H9 (cell line): ENCODE measurements at regions not wholly inside any gene's neighbourhood (a gene's known extent, or its start where the extent isn't known, plus 50 kb on each side); places are given as distances from the start of the nearest gene placed in this dataset.
A peak's percentile ranks its signal among the peaks of the same experiment; 100 is the strongest.

Experiments used
- DNase-seq: peaks from one replicate; pipeline ENCODE4 v3.0.0-alpha.2; 2017
- H2AFZ ChIP-seq: one replicate; pipeline ENCODE4 v1.6.1; 2013; ENCODE audit warnings: mild to moderate bottlenecking, low read length, control low read depth, moderate library complexity
- H2AK5ac ChIP-seq: 2 replicates; pipeline ENCODE4 v1.6.1; 2013; ENCODE audit warnings: low read length, control low read depth, mixed read lengths; ENCODE audit not compliant: insufficient read length
- H2BK120ac ChIP-seq: one replicate; pipeline ENCODE4 v1.6.1; 2013; ENCODE audit warnings: low read depth, mild to moderate bottlenecking, low read length, control low read depth, inconsistent platforms; ENCODE audit not compliant: poor library complexity, severe bottlenecking
- H2BK12ac ChIP-seq: 2 replicates; pipeline ENCODE4 v1.6.1; 2013; ENCODE audit warnings: low read length, control low read depth, mixed read lengths, low read depth; ENCODE audit not compliant: insufficient read length
- H2BK15ac ChIP-seq: 2 replicates; pipeline ENCODE4 v1.6.1; 2013; ENCODE audit warnings: low read depth, low read length, control low read depth
- H2BK20ac ChIP-seq: one replicate; pipeline ENCODE4 v1.6.1; 2013; ENCODE audit warnings: low read depth, mild to moderate bottlenecking, low read length, control low read depth, inconsistent platforms; ENCODE audit not compliant: poor library complexity, severe bottlenecking
- H2BK5ac ChIP-seq: 2 replicates; pipeline ENCODE4 v1.6.1; 2013; ENCODE audit warnings: low read length, control low read depth, mixed read lengths; ENCODE audit not compliant: insufficient read length
- H3K14ac ChIP-seq: 2 replicates; pipeline ENCODE4 v1.6.1; 2013; ENCODE audit warnings: low read length, control low read depth; ENCODE audit not compliant: insufficient read depth
- H3K18ac ChIP-seq: 2 replicates; pipeline ENCODE4 v1.6.1; 2013; ENCODE audit warnings: low read depth, mild to moderate bottlenecking, mixed read lengths, low read length, control low read depth; ENCODE audit not compliant: insufficient read length
- H3K23ac ChIP-seq: 2 replicates; pipeline ENCODE4 v1.6.1; 2013; ENCODE audit warnings: low read length, control low read depth, mixed read lengths, low read depth; ENCODE audit not compliant: insufficient read length
- H3K23me2 ChIP-seq: 2 replicates; pipeline ENCODE4 v1.6.1; 2013; ENCODE audit warnings: low read depth, mild to moderate bottlenecking, mixed read lengths, low read length, control low read depth; ENCODE audit not compliant: insufficient read length, poor library complexity, severe bottlenecking
- H3K27ac ChIP-seq: 2 replicates; pipeline ENCODE4 v1.5.1; 2013; ENCODE audit warnings: low read length, control low read depth, mixed read lengths, low read depth; ENCODE audit not compliant: insufficient read length
- H3K27me3 ChIP-seq: 2 replicates; pipeline ENCODE4 v1.6.1; 2013; ENCODE audit warnings: low read length, control low read depth, inconsistent platforms; ENCODE audit not compliant: insufficient read depth
- H3K4ac ChIP-seq: 2 replicates; pipeline ENCODE4 v1.6.1; 2013; ENCODE audit warnings: low read depth, mild to moderate bottlenecking, control low read depth, inconsistent platforms, low read length, moderate library complexity
- H3K4me1 ChIP-seq: 2 replicates; pipeline ENCODE4 v1.6.1; 2013; ENCODE audit warnings: low read length, control low read depth, inconsistent platforms; ENCODE audit not compliant: insufficient read depth
- H3K4me2 ChIP-seq: 2 replicates; pipeline ENCODE4 v1.6.1; 2013; ENCODE audit warnings: low read length, control low read depth, mixed read lengths; ENCODE audit not compliant: insufficient read length, insufficient read depth
- H3K56ac ChIP-seq: 2 replicates; pipeline ENCODE4 v1.6.1; 2013; ENCODE audit warnings: low read depth, mild to moderate bottlenecking, mixed read lengths, low read length, control low read depth; ENCODE audit not compliant: insufficient read length
- H3K79me1 ChIP-seq: 2 replicates; pipeline ENCODE4 v1.6.1; 2013; ENCODE audit warnings: low read depth, mild to moderate bottlenecking, moderate library complexity, low read length, control low read depth, inconsistent platforms; ENCODE audit not compliant: insufficient read depth, poor library complexity, severe bottlenecking
- H3K79me2 ChIP-seq: 2 replicates; pipeline ENCODE4 v1.6.1; 2013; ENCODE audit warnings: low read length, control low read depth, inconsistent platforms; ENCODE audit not compliant: insufficient read depth
- H3K9ac ChIP-seq: 2 replicates; pipeline ENCODE4 v1.6.1; 2013; ENCODE audit warnings: low read length, control low read depth, mixed read lengths; ENCODE audit not compliant: insufficient read length; ENCODE audit errors: extremely low read depth
- H3K9me3 ChIP-seq: one replicate; pipeline ENCODE4 v1.6.1; 2013; ENCODE audit warnings: low read depth, low read length, inconsistent platforms; ENCODE audit not compliant: control insufficient read depth
- H3T11ph ChIP-seq: one replicate; pipeline ENCODE4 v1.6.1; 2013; ENCODE audit warnings: mild to moderate bottlenecking, low read length, control low read depth, inconsistent platforms
- H4K20me1 ChIP-seq: one replicate; pipeline ENCODE4 v1.6.1; 2013; ENCODE audit not compliant: control insufficient read depth, insufficient read length, insufficient read depth
- H4K5ac ChIP-seq: 2 replicates; pipeline ENCODE4 v1.6.1; 2013; ENCODE audit warnings: low read depth, mild to moderate bottlenecking, mixed read lengths, low read length, control low read depth; ENCODE audit not compliant: insufficient read length
- H4K8ac ChIP-seq: replicated peaks from 2 replicates; pipeline ENCODE4 v1.6.1; 2013; ENCODE audit warnings: low read length, control low read depth, mixed read lengths, low read depth; ENCODE audit not compliant: insufficient read length
- H4K91ac ChIP-seq: 2 replicates; pipeline ENCODE4 v1.6.1; 2013; ENCODE audit warnings: low read depth, mild to moderate bottlenecking, moderate library complexity, mixed read lengths, low read length, control low read depth; ENCODE audit not compliant: insufficient read length
- H3K27ac Mint-ChIP-seq, 3 experiments: 2 replicates in 2 of 3; 3 replicates in 1 of 3; pipeline ENCODE4 v1.8.0; 2020 to 2021; ENCODE audit warnings: mixed read lengths in 3 of 3, mild to moderate bottlenecking in 1 of 3, moderate library complexity in 1 of 3
- H3K27me3 Mint-ChIP-seq: 2 replicates; pipeline ENCODE4 v1.8.0; 2021; ENCODE audit warnings: low read depth, mild to moderate bottlenecking, moderate library complexity, mixed read lengths
- H3K36me3 Mint-ChIP-seq, 3 experiments: 2 replicates in 2 of 3; 3 replicates in 1 of 3; pipeline ENCODE4 v1.8.0; 2020 to 2021; ENCODE audit warnings: low read depth in 3 of 3, mixed read lengths in 3 of 3; ENCODE audit not compliant: insufficient read depth in 1 of 3
- H3K4me1 Mint-ChIP-seq, 2 experiments: 2 replicates each; pipeline ENCODE4 v1.8.0; 2020; ENCODE audit warnings: mixed read lengths in 2 of 2
- H3K4me3 Mint-ChIP-seq, 2 experiments: 2 replicates in 1 of 2; 3 replicates in 1 of 2; pipeline ENCODE4 v1.8.0; 2020 to 2021; ENCODE audit warnings: mild to moderate bottlenecking in 2 of 2, mixed read lengths in 2 of 2, moderate library complexity in 1 of 2
- H3K9me3 Mint-ChIP-seq, 2 experiments: 2 replicates in 1 of 2; 3 replicates in 1 of 2; pipeline ENCODE4 v1.8.0; 2020; ENCODE audit warnings: mild to moderate bottlenecking in 2 of 2, mixed read lengths in 2 of 2, moderate library complexity in 1 of 2
- CTCF ChIP-seq: fragments of 200-600 bp; sonication (generic); conservative IDR thresholded peaks from 3 replicates; pipeline ENCODE4 v1.8.0; 2021; ENCODE audit warnings: antibody characterized with exemption, mild to moderate bottlenecking
- WGBS: extraction: QIAGEN DNeasy Blood & Tissue Kit; methylation state at CpG from one replicate; pipeline ENCODE4 v1.1.7; 2013; ENCODE audit warnings: missing lambda C conversion rate, low lambda C conversion rate, mixed read lengths; ENCODE audit not compliant: insufficient read length; ENCODE audit errors: extremely low coverage; 5-methylcytosine and 5-hydroxymethylcytosine counted together

GRCh38 chr14:22084393-22085281, 411.0 kb upstream of the OR4E1 start:
- no peak overlapping the region for H3K27ac Mint-ChIP-seq
- H4K5ac ChIP-seq: no peak overlapping the region
- no peak overlapping the region for H2BK120ac ChIP-seq

More at GRCh38 chr14:22084393-22085281, 411.0 kb upstream of the OR4E1 start:
- H3K56ac ChIP-seq: no peak overlapping the region
- no peaks in the 10 kb centered on the region for H3K36me3 Mint-ChIP-seq
- peak; percentile 75 for TF ChIP-seq CTCF
- no peaks in the 10 kb centered on the region for H3K27me3 ChIP-seq
- no peak overlapping the region for H2BK15ac ChIP-seq
- no peak overlapping the region for H3K9ac ChIP-seq
- no peak overlapping the region for H3K4ac ChIP-seq
- no peak overlapping the region for H2AK5ac ChIP-seq
- H3K4me1 ChIP-seq: no peaks in the 10 kb centered on the region
- H3K14ac ChIP-seq: no peak overlapping the region
- no peak overlapping the region for H4K8ac ChIP-seq
- H2BK20ac ChIP-seq: no peak overlapping the region
- no peaks in the 10 kb centered on the region for H4K20me1 ChIP-seq
- H4K91ac ChIP-seq: no peak overlapping the region
- H3T11ph ChIP-seq: no peak overlapping the region
- no peak overlapping the region for H2AFZ ChIP-seq
- no peak overlapping the region for H2BK12ac ChIP-seq
- no peak overlapping the region for H2BK5ac ChIP-seq
- no peak overlapping the region for H3K18ac ChIP-seq
- H3K79me1 ChIP-seq: no peaks in the 10 kb centered on the region
- peaks cover 4 to 7% of the 10 kb centered on the region in 2 experiments for H3K4me1 Mint-ChIP-seq
- no peaks in the 10 kb centered on the region; the same call in 1 of the 2 replicates for H3K27me3 Mint-ChIP-seq
- no peak overlapping the region for H3K27ac ChIP-seq
- H3K9me3 ChIP-seq: no peaks in the 10 kb centered on the region
- no peaks in the 10 kb centered on the region for H3K9me3 Mint-ChIP-seq
- no peaks in the 10 kb centered on the region for H3K23me2 ChIP-seq
- no CpG with 5 or more reads among the region's 6 CpGs for WGBS
- H3K4me2 ChIP-seq: no peak overlapping the region
- no peak overlapping the region for H3K23ac ChIP-seq
- H3K79me2 ChIP-seq: no peaks in the 10 kb centered on the region
- H3K4me3 Mint-ChIP-seq: no peak overlapping the region
- DNase-seq: no peak
